GM19025 (cell line): ENCODE measurements at regions not wholly inside any gene's neighbourhood (a gene's known extent, or its start where the extent isn't known, plus 50 kb on each side); places are given as distances from the start of the nearest gene placed in this dataset.
"Not testable (repeated sequence)": the region's sequence is repeated elsewhere in the genome, so short reads cannot be mapped to it uniquely, and the experiment has no call there.

Source experiments
- ATAC-seq: cut with Tn5 transposase; IDR thresholded peaks from one replicate; pipeline ENCODE4 v1.9.1; 2021; ENCODE audit warnings: mild to moderate bottlenecking, low read depth, moderate library complexity; ENCODE audit not compliant: unreplicated experiment

- ATAC-seq: no peak
Measured at GRCh38 chr5:94102849-94103248, 361.4 kb upstream of the POU5F2 start.

GRCh38 chr5:94097384-94097783 is 356.0 kb upstream of the POU5F2 start:
- ATAC-seq: not testable (repeated sequence)

GRCh38 chr5:94094793-94095441 is 353.5 kb upstream of the POU5F2 start:
- no peak for ATAC-seq

- no peak for ATAC-seq
Measured at GRCh38 chr5:94093300-94093699, 351.9 kb upstream of the POU5F2 start.

DNA sequence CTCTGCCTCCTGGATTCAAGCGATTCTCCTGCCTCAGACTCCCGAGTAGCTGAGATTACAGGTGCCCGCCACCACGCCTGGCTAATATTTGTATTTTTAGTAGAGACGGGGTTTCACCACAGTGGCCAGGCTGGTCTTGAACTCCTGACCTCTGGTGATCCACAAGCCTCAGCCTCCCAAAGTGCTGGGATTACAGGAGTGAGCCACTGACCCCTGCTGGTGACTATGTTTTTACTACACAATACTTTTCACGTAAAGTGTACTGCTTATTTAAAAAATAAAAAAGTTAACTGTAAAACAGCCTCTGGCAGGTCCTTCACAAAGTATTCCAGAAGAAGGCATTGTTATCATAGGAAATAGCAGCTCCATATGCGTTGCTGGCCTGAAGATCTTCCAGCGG is 345.2 kb upstream of the POU5F2 start:
- ATAC-seq: not testable (repeated sequence)

- ATAC-seq: no peak
Measured at GRCh38 chr5:94086194-94086593, 344.8 kb upstream of the POU5F2 start.

- no peak for ATAC-seq
Measured at GRCh38 chr5:94082405-94082804, 341.0 kb upstream of the POU5F2 start.

- ATAC-seq: no peak
Measured at GRCh38 chr5:94081088-94081487, 339.7 kb upstream of the POU5F2 start.

- no peak for ATAC-seq
Measured at GRCh38 chr5:94080390-94080789, 339.0 kb upstream of the POU5F2 start.

DNA sequence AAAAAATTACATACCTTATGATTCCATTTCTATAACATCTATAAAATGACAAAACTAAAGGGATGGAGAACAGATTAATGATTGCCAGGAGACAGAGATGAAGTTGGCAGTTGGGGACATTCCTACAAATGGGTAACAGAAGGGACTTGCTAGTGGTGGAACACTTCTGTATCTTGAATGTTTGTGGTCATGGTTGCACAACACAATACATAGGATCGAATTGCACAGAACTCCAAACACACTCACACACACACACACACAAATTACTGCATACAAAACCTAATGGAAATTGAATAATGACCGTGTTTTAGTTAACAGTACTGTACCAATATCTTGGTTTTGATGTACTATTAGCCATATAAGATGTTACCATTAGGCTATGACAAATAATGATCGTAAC is 330.7 kb upstream of the POU5F2 start:
- ATAC-seq: no peak

- ATAC-seq: no peak
Measured at GRCh38 chr5:94066437-94067207, 325.2 kb upstream of the POU5F2 start.

DNA sequence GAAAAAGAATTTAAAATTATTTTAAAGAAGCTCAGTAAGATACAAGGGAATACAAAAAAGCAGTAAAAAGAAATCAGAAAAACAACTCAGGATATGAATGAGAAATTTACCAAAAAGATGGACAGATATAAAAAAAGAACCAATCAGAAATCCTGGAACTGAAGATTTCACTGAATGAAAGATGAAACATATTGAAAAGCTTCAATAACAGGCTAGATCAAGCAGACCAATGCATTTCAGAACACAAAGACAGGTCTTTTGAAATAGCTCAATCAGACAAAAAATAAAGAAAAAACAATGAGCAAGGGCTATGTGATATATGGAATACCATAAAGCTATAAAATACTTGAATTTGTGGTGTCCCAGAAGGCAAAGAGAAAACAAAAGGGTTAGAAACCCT is 322.6 kb upstream of the POU5F2 start:
- no peak for ATAC-seq

- ATAC-seq: no peak
Measured at GRCh38 chr5:94057655-94058054, 316.3 kb upstream of the POU5F2 start.

DNA sequence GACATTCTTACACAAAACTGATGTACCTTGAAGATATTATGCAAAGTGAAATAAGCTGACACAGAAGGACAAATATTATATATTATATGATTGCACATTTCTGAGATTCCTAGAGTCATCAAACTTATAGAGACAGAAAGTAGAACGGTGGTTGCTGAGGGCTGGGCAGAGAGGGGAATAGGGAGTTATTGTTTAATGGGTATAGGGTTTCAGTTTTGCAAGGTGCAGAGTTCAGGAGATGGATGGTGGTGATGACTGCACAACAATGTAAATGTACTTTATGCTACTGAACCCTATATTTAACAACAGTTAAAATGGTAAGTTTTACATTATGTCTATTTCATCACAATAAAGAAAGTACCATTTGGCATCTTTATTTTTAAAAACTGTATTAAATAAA is 315.8 kb upstream of the POU5F2 start:
- ATAC-seq: peak; percentile 70

- peak; percentile 60 for ATAC-seq
Measured at GRCh38 chr5:94049307-94049922, 308.0 kb upstream of the POU5F2 start.

DNA sequence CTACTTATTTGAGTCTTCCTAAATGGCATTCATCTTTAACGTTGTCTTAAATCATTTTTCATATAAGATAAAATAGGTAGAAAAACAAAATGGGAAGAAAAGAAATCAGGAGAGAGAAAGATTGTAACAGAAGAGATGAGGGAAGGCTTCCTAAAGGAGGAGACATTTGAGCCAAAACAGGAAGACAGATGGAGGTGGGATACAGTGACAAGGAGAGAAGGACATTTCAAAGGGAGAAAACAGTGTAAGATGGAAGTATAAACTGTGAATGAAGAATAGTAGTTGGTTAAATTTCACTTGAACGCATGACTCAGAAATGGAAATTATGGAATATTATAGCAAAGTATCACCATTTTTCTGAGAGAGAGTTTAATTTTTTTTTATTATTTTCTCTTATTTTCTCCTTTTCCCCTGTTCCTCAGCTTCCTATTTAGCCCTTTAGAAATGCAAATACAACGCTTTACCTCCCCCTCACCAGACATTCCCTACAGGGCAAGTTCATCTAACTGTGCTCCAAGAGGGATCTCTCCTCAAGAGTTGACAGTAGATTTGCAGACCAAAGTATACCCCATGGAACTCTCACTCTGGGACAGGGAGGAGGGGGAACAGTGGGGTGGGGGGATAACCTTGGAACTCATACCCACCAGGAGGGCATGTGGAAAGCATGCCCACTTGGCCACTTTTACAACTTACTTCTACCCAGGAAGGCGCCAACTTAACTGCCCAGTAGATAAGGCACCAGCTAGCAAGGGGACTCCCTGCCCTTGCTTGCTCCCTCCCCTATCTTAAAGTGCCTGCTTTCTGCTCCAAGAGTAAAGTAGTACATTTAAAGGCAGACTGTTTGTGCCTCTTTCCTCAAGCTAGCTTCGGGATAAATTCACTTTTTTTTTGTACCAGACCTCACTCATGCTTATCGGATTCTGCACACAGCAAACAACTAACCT is 304.7 kb upstream of the POU5F2 start:
- no peak for ATAC-seq

DNA sequence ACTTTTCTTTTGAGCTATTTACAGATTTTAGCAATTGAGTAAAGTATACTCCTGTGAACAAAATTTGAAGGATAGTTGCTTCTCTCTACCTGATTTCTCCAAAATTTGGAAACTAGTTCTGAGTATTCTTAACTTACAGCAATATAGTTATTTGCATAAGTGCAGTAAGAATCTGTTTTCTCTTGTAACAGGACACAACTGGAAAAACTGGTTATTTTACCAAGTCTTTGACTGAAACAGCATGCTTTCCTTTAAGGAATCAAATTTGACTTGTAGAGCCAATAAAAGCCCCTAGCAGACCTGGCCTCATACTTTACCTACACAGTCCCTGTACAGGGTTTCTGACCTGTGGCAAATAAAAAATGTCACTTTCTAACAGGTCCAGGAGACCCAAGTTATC is 301.9 kb upstream of the POU5F2 start:
- ATAC-seq: no peak

DNA sequence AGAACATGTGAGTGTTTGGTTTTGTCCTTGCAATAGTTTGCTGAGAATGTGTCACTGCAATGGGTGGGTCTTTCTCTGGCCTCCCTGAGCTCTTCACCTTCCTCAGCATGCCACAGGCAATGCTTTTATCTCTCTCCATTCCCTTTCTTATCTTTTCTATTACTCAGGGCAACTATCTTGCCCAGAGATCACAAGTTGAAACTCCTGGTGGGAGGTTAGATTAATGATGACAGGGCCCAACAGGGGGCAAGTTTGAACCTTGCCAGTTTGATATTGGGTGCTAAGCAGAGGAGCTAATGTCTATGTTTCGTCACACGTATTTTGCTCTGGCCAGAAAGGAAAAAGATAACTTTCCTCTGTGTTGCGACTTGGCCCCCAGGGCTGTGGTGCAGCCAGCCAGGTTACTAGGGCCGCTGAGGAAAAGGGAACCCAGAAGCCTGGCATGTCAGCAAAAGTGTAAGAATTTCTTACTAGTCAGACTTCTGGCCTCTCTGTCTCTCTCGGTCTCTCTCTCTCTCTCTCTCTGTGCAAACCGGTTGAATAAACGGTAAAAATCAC is 299.3 kb upstream of the POU5F2 start:
- no peak for ATAC-seq

GRCh38 chr5:94039101-94039500 is 297.7 kb upstream of the POU5F2 start:
- ATAC-seq: no peak

GRCh38 chr5:94031631-94032030 is 290.2 kb upstream of the POU5F2 start:
- ATAC-seq: no peak
